Ascending aorta (tissue), 2 donors: ENCODE measurements at regions not wholly inside any gene's neighbourhood (a gene's known extent, or its start where the extent isn't known, plus 50 kb on each side); places are given as distances from the start of the nearest gene placed in this dataset.

Experiments used
- DNase-seq, 2 donors: peaks; one replicate each; pipeline ENCODE4 v3.0.0-alpha.2; 2019; ENCODE audit warnings: low spot score in 2 of 2
- H3K27ac ChIP-seq, 2 donors: fragments of 200-600 bp; sonication (generic); one replicate each; pipeline ENCODE4 v1.5.1; 2016 to 2017; ENCODE audit warnings: mild to moderate bottlenecking in 1 of 2
- H3K27me3 ChIP-seq: fragments of 200-600 bp; sonication (generic); one replicate; pipeline ENCODE4 v1.5.1; 2017
- H3K36me3 ChIP-seq, 2 donors: fragments of 200-600 bp; sonication (generic); one replicate each; pipeline ENCODE4 v1.5.1; 2016
- H3K4me1 ChIP-seq, 2 donors: fragments of 200-600 bp; sonication (generic); one replicate each; pipeline ENCODE4 v1.5.1; 2016 to 2017; ENCODE audit warnings: mild to moderate bottlenecking in 1 of 2
- H3K4me3 ChIP-seq, 2 donors: fragments of 200-600 bp; sonication (generic); one replicate each; pipeline ENCODE4 v1.5.1; 2016 to 2017; ENCODE audit warnings: mild to moderate bottlenecking in 1 of 2
- H3K9me3 ChIP-seq, 2 donors: fragments of 200-600 bp; sonication (generic); one replicate each; pipeline ENCODE4 v1.5.1; 2016
- CTCF ChIP-seq, 3 experiments: fragments of 200-600 bp in 2 of 3; fragments of 450-650 bp in 1 of 3; sonication (generic) in 2 of 3; IDR thresholded peaks; one replicate each; pipeline ENCODE4 v1.5.1; 2016 to 2019; ENCODE audit warnings: antibody characterized with exemption in 3 of 3, mild to moderate bottlenecking in 1 of 3, moderate library complexity in 1 of 3
- intact Hi-C: fragments of 100-400 bp; cut with DNase I; formaldehyde crosslinking; loops from one replicate; pipeline ENCODE4 v1.15.1; 2023

- Histone ChIP-seq H3K9me3 (peaks cover 0 to 11% of the 10 kb centered on the region in 2 donors), H3K27ac (peak overlapping the region; percentile 28 to 71), H3K36me3 (no peaks in the 10 kb centered on the region), H3K4me1 (peaks cover 0 to 14% of the 10 kb centered on the region in 2 donors), H3K4me3 (peak overlapping the region in 1 of 2 donors; percentile 39), H3K27me3 (no peaks in the 10 kb centered on the region)
- no peak for TF ChIP-seq CTCF (IDR thresholded peaks at IDR 0.05)
- DNase-seq, result no peak
- intact Hi-C loops, result no loop called here
These were observed 142.7 kb downstream of the MRPS6 start for GRCh38 chr21:34215911-34216717.

- Histone ChIP-seq H3K4me1 (peaks cover 0 to 14% of the 10 kb centered on the region in 2 donors), H3K36me3 (no peaks in the 10 kb centered on the region), H3K9me3 (peaks cover 0 to 11% of the 10 kb centered on the region in 2 donors), H3K27ac (peak overlapping the region in 1 of 2 donors; percentile 28), H3K27me3 (no peaks in the 10 kb centered on the region), H3K4me3 (no peak overlapping the region)
- no peak for TF ChIP-seq CTCF (IDR thresholded peaks at IDR 0.05)
- no peak for DNase-seq
- intact Hi-C loops, result no loop called here
These were observed 143.3 kb downstream of the MRPS6 start for GRCh38 chr21:34216718-34217032.

- no peak overlapping the region for H3K4me3 ChIP-seq
- H3K36me3 ChIP-seq, result no peaks in the 10 kb centered on the region
- peaks cover 0 to 11% of the 10 kb centered on the region in 2 donors for H3K9me3 ChIP-seq
- no peak for DNase-seq
- H3K27me3 ChIP-seq, result no peaks in the 10 kb centered on the region
- H3K4me1 ChIP-seq, result peaks cover 0 to 14% of the 10 kb centered on the region in 2 donors
- intact Hi-C loops, result no loop called here
- no peak overlapping the region for H3K27ac ChIP-seq
- no peak for TF ChIP-seq CTCF (IDR thresholded peaks at IDR 0.05)
These were observed 143.9 kb downstream of the MRPS6 start for GRCh38 chr21:34217263-34217662.

GRCh38 chr21:34219334-34220060 lies 144.3 kb upstream of the KCNE2 start:
- TF ChIP-seq CTCF (IDR thresholded peaks at IDR 0.05), result no peak
- Histone ChIP-seq H3K4me3 (no peak overlapping the region), H3K4me1 (peaks cover 0 to 14% of the 10 kb centered on the region in 2 donors), H3K27ac (no peak overlapping the region), H3K9me3 (peaks cover 0 to 2% of the 10 kb centered on the region in 2 donors), H3K27me3 (no peaks in the 10 kb centered on the region), H3K36me3 (no peaks in the 10 kb centered on the region)
- DNase-seq, result no peak
- intact Hi-C loops, result no loop called here

GRCh38 chr21:34220556-34221195 lies 143.1 kb upstream of the KCNE2 start:
- intact Hi-C loops, result no loop called here
- Histone ChIP-seq H3K36me3 (no peaks in the 10 kb centered on the region), H3K9me3 (no peaks in the 10 kb centered on the region), H3K27ac (no peak overlapping the region), H3K4me1 (peaks cover 0 to 10% of the 10 kb centered on the region in 2 donors), H3K4me3 (no peak overlapping the region), H3K27me3 (no peaks in the 10 kb centered on the region)
- TF ChIP-seq CTCF (IDR thresholded peaks at IDR 0.05), result no peak
- no peak for DNase-seq
